Upper lobe of right lung (tissue), 1 donor: ENCODE measurements at regions not wholly inside any gene's neighbourhood (a gene's known extent, or its start where the extent isn't known, plus 50 kb on each side); places are given as distances from the start of the nearest gene placed in this dataset.
"Not testable (repeated sequence)": the region's sequence is repeated elsewhere in the genome, so short reads cannot be mapped to it uniquely, and the experiment has no call there.

Experiments used
- ATAC-seq: fragments of 200-7000 bp; cut with Tn5 transposase; one replicate; pipeline ENCODE4 v1.9.1; 2020; ENCODE audit warnings: mild to moderate bottlenecking, moderate library complexity
- DNase-seq: peaks from one replicate; pipeline ENCODE4 v3.0.0-alpha.2; 2020
- H3K27ac ChIP-seq: fragments of 200-600 bp; one replicate; pipeline ENCODE4 v1.8.0; 2022
- H3K27me3 ChIP-seq: fragments of 200-600 bp; one replicate; pipeline ENCODE4 v1.8.0; 2022; ENCODE audit warnings: mild to moderate bottlenecking
- H3K36me3 ChIP-seq: fragments of 200-600 bp; one replicate; pipeline ENCODE4 v1.8.0; 2022
- H3K4me1 ChIP-seq: fragments of 200-600 bp; one replicate; pipeline ENCODE4 v1.8.0; 2022
- H3K4me3 ChIP-seq: fragments of 200-600 bp; one replicate; pipeline ENCODE4 v1.8.0; 2022; ENCODE audit warnings: mild to moderate bottlenecking
- H3K9me3 ChIP-seq: fragments of 200-600 bp; one replicate; pipeline ENCODE4 v1.8.0; 2022
- intact Hi-C: fragments of 100-400 bp; cut with DNase I; formaldehyde crosslinking; loops from one replicate; pipeline ENCODE4 v1.11.0; 2022
- TF ChIP-seq, protein P1 (sequence below): fragments of 200-600 bp; IDR thresholded peaks from one replicate; pipeline ENCODE4 v1.8.0; 2022; ENCODE audit warnings: antibody characterized with exemption
- donor health status: DM: no; HTN: yes; CAD: no; lungs with severe emphysema.

DNA sequence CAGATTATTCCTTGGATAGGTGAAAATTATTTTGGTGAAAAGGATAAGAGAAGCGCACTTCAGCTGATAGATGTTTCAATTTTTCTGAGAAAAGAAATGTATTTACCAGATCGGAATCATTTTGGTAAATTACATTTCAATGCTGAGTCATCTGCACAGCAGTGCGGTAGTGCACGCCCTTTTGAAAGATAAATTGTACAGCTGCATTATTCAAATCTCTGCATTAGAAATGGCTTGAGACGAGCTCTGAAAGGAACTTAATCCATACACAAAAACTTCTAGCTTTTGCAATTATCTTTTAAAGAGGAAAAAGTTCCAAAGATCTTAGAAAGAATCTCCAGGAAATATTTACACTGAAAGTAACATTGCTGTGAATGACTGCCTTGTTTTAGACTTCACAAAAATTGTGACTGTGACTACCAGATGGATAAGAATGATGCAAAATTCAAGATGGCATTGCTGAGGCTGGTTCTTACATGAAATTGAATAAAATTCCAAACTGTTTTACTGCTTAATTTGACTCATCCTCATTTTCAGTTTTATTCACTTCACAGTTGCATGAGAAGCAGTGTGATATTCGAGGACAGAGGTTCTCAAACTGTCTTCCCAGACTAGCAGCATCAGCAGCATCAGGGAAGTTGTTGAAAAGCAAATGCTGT is 161.7 kb downstream of the RND3 start:
- ATAC-seq, result no peak
- intact Hi-C loops, result no loop called here
- no peaks in the 10 kb centered on the region for H3K36me3 ChIP-seq
- no peak overlapping the region for H3K27ac ChIP-seq
- H3K4me1 ChIP-seq, result no peaks in the 10 kb centered on the region
- H3K4me3 ChIP-seq, result no peak overlapping the region
- TF ChIP-seq, protein P1, sequence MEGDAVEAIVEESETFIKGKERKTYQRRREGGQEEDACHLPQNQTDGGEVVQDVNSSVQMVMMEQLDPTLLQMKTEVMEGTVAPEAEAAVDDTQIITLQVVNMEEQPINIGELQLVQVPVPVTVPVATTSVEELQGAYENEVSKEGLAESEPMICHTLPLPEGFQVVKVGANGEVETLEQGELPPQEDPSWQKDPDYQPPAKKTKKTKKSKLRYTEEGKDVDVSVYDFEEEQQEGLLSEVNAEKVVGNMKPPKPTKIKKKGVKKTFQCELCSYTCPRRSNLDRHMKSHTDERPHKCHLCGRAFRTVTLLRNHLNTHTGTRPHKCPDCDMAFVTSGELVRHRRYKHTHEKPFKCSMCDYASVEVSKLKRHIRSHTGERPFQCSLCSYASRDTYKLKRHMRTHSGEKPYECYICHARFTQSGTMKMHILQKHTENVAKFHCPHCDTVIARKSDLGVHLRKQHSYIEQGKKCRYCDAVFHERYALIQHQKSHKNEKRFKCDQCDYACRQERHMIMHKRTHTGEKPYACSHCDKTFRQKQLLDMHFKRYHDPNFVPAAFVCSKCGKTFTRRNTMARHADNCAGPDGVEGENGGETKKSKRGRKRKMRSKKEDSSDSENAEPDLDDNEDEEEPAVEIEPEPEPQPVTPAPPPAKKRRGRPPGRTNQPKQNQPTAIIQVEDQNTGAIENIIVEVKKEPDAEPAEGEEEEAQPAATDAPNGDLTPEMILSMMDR, result no peak
- no peaks in the 10 kb centered on the region for H3K27me3 ChIP-seq
- H3K9me3 ChIP-seq, result no peaks in the 10 kb centered on the region
- no peak for DNase-seq

DNA sequence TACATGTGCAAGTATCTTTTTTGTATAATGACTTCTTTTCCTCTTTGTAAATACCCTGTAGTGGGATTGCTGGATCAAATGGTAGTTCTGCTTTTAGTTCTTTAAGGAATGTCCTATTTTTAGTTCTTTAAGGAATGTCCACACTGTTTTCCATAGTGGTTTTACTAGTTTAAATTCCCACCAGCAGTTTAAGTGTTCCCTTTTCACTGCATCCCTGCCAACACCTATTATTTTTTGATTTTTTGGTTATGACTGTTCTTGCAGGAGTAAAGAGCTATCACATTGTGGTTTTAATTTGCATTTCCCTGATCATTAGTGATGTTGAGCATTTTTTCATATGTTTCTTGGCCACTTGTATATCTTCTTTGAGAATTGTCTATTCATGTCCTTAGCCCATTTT is 164.4 kb downstream of the RND3 start:
- H3K9me3 ChIP-seq, H3K27me3 ChIP-seq, DNase-seq, H3K4me1 ChIP-seq, ATAC-seq, H3K4me3 ChIP-seq, intact Hi-C loops, H3K27ac ChIP-seq, H3K36me3 ChIP-seq: not testable (repeated sequence)

DNA sequence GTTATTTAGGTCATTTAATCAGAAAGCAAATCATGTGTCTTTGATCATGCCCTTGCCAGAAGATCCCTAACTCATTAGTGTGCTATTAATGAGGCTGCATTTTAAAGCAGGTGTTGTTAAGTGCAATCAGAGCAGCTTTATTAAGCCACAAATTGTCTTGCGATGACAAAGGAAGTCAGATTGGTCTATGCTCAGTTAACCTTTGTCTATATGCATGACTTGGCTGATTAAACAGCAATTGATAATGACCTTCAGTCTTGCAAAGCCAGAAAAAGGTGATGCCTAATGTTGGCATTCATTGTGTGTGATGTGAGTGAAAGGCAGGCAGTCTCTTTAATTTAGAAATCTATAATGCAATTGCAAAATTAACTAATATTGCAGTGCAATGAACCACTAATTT is 166.9 kb downstream of the RND3 start:
- ATAC-seq (no peak), DNase-seq (no peak)
- H3K9me3 ChIP-seq, result peaks cover 7% of the 10 kb centered on the region
- H3K27ac ChIP-seq, result no peak overlapping the region
- H3K27me3 ChIP-seq, result no peaks in the 10 kb centered on the region
- H3K36me3 ChIP-seq, result no peaks in the 10 kb centered on the region
- H3K4me1 ChIP-seq, result no peaks in the 10 kb centered on the region
- intact Hi-C loops, result no loop called here
- TF ChIP-seq, protein P1, result no peak
- no peak overlapping the region for H3K4me3 ChIP-seq

DNA sequence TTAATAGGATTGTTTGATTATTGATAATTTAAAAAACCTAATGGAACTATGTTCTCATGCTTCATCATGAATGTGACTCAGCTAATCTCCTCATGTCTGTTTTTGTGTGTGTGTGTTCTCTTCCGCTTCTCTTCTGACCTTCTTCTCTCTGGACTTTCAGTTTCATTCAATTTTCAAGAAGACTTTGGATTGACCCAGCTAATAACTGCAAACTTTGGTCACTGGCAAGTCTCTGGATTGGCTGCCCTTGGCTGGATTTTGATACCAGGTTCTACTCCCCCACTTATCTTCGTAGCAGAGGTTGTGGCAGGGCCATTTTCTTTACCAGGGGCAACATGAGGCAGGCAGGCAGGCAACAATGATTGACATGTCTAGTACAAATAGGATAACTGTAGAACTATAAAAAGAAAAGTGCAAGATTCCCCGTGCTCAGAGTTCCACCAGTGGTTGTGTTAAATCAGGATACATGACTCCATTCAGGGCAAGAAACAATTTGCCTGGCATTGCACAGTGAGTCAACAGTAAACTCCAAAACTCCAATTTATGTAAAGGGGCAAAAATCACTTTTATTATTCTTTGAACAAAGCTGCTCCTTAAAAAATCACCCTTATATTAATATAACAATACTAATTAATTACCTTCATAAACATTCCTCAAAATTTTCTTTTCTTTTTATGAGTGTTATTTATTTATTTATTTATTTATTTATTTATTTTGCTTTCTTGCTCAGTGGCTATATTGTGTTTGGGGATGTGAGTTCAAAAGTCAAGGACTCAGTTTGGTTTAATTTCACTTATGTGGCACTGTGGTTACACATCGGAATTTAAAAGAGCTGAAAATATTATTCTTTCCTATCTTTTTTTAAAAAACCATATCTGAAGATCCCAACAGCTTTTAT is 167.6 kb downstream of the RND3 start:
- Histone ChIP-seq H3K9me3 (peaks cover 9% of the 10 kb centered on the region), H3K27me3 (no peaks in the 10 kb centered on the region), H3K36me3 (no peaks in the 10 kb centered on the region), H3K4me3 (no peak overlapping the region), H3K4me1 (no peaks in the 10 kb centered on the region), H3K27ac (no peak overlapping the region)
- TF ChIP-seq, protein P1, result no peak
- intact Hi-C loops, result no loop called here
- DNase-seq (no peak), ATAC-seq (no peak)

DNA sequence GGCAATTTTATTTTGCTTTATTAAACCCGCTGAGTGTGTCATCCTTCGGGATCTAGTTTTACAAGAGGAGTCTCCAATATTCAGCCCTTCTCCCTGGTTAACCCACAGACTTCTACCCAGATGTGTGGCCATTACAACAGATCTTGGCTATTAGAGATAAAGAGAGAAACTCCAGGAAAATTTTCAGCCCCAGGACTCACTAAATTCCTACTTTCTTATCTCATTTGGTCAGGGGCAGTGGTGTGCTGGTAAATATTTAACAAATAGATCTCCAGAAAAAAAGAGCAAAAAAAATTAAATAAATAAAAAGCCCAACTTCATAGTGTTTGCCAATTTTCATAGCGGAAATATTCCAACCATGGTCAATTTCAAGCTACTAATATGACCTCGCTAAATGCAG is 168.4 kb downstream of the RND3 start:
- DNase-seq (no peak), ATAC-seq (no peak)
- no peak overlapping the region for H3K4me3 ChIP-seq
- H3K27ac ChIP-seq, result no peak overlapping the region
- no peaks in the 10 kb centered on the region for H3K27me3 ChIP-seq
- TF ChIP-seq, protein P1, result no peak
- intact Hi-C loops, result no loop called here
- no peaks in the 10 kb centered on the region for H3K4me1 ChIP-seq
- H3K9me3 ChIP-seq, result peaks cover 9% of the 10 kb centered on the region
- no peaks in the 10 kb centered on the region for H3K36me3 ChIP-seq

DNA sequence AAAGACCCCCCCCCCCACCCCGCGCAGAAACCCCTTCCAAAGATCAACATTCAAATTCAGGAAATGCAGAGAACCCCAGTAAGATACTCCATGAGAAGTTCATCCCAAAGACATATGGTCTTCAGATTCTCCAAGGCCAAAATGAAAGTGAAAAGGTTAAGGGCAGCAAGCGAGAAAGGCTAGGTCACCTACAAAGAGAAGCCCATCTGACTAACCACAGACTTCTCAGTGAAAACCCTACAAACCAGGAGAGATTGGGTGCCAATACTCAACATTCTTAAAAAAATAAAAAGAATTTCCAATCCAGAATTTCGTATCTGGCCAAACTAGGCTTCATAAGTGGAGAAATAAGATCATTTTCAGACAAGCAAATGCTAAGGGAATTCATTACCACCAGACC is 175.2 kb downstream of the RND3 start:
- peaks cover 9% of the 10 kb centered on the region for H3K9me3 ChIP-seq
- no peak overlapping the region for H3K4me3 ChIP-seq
- TF ChIP-seq, protein P1, result no peak
- DNase-seq (no peak), ATAC-seq (no peak)
- H3K27me3 ChIP-seq, result no peaks in the 10 kb centered on the region
- intact Hi-C loops, result no loop called here
- no peaks in the 10 kb centered on the region for H3K4me1 ChIP-seq
- H3K36me3 ChIP-seq, result no peaks in the 10 kb centered on the region
- H3K27ac ChIP-seq, result no peak overlapping the region
